ENCODE measurements at regions not wholly inside any gene's neighbourhood (a gene's known extent, or its start where the extent isn't known, plus 50 kb on each side); places are given as distances from the start of the nearest gene placed in this dataset.

GRCh38 chr1:239804266-239804665 lies 287.4 kb upstream of the FMN2 start:
- no peak for DNase-seq

- no peak for DNase-seq
Measured at GRCh38 chr1:239805042-239805441, 286.6 kb upstream of the FMN2 start.

GRCh38 chr1:239805851-239806772 lies 285.6 kb upstream of the FMN2 start:
- no peak for DNase-seq

GRCh38 chr1:239806897-239807296 lies 284.8 kb upstream of the FMN2 start:
- no peak for DNase-seq

- DNase-seq: no peak
Measured at GRCh38 chr1:239807361-239807760, 284.3 kb upstream of the FMN2 start.

GRCh38 chr1:239810061-239810481 lies 281.6 kb upstream of the FMN2 start:
- DNase-seq: no peak

- DNase-seq: no peak
Measured at GRCh38 chr1:239811211-239811885, 280.3 kb upstream of the FMN2 start.

- DNase-seq: no peak
Measured at GRCh38 chr1:239812580-239812979, 279.1 kb upstream of the FMN2 start.

GRCh38 chr1:239814306-239814881 lies 277.3 kb upstream of the FMN2 start:
- no peak for DNase-seq

GRCh38 chr1:239815074-239815473 lies 276.6 kb upstream of the FMN2 start:
- DNase-seq: no peak

- DNase-seq: no peak
Measured at GRCh38 chr1:239816081-239816782, 275.5 kb upstream of the FMN2 start.

GRCh38 chr1:239817276-239817675 lies 274.4 kb upstream of the FMN2 start:
- no peak for DNase-seq

GRCh38 chr1:239817801-239818200 lies 273.9 kb upstream of the FMN2 start:
- DNase-seq: no peak

GRCh38 chr1:239819096-239819495 lies 272.6 kb upstream of the FMN2 start:
- DNase-seq: no peak

- no peak for DNase-seq
Measured at GRCh38 chr1:239819756-239820250, 271.9 kb upstream of the FMN2 start.

- DNase-seq: no peak
Measured at GRCh38 chr1:239823852-239824251, 267.8 kb upstream of the FMN2 start.

GRCh38 chr1:239826211-239826610 lies 265.5 kb upstream of the FMN2 start:
- no peak for DNase-seq

GRCh38 chr1:239826736-239827135 lies 264.9 kb upstream of the FMN2 start:
- no peak for DNase-seq

- no peak for DNase-seq
Measured at GRCh38 chr1:239829535-239829934, 262.1 kb upstream of the FMN2 start.

GRCh38 chr1:239831577-239832355 lies 259.9 kb upstream of the FMN2 start:
- no peak for DNase-seq

- no peak for DNase-seq
Measured at GRCh38 chr1:239833723-239834122, 258.0 kb upstream of the FMN2 start.

GRCh38 chr1:239835946-239836440 lies 255.7 kb upstream of the FMN2 start:
- DNase-seq: no peak
